ENCODE measurements at regions not wholly inside any gene's neighbourhood (a gene's known extent, or its start where the extent isn't known, plus 50 kb on each side); places are given as distances from the start of the nearest gene placed in this dataset.
"Not testable (repeated sequence)": the region's sequence is repeated elsewhere in the genome, so short reads cannot be mapped to it uniquely, and the experiment has no call there.

- no peak for DNase-seq
Observed at GRCh38 chr7:153224890-153225289, 465.3 kb downstream of the ACTR3B start.

GRCh38 chr7:153245136-153245535 lies 485.6 kb downstream of the ACTR3B start:
- DNase-seq = not testable (repeated sequence)

GRCh38 chr7:153245809-153246208 lies 486.3 kb downstream of the ACTR3B start:
- DNase-seq = no peak

GRCh38 chr7:153247926-153248325 lies 488.4 kb downstream of the ACTR3B start:
- no peak for DNase-seq

- no peak for DNase-seq
Observed at GRCh38 chr7:153258686-153259085, 499.1 kb downstream of the ACTR3B start.

GRCh38 chr7:153276394-153276793 lies 516.8 kb downstream of the ACTR3B start:
- DNase-seq = no peak

- DNase-seq = no peak
Observed at GRCh38 chr7:153286763-153287162, 527.2 kb downstream of the ACTR3B start.

- DNase-seq = no peak
Observed at GRCh38 chr7:153290066-153290465, 530.5 kb downstream of the ACTR3B start.

- DNase-seq = no peak
Observed at GRCh38 chr7:153297141-153297540, 537.6 kb downstream of the ACTR3B start.

- no peak for DNase-seq
Observed at GRCh38 chr7:153301936-153302335, 542.4 kb downstream of the ACTR3B start.

GRCh38 chr7:153320005-153320404 lies 560.5 kb downstream of the ACTR3B start:
- DNase-seq = no peak

- DNase-seq = no peak
Observed at GRCh38 chr7:153320681-153321080, 561.1 kb downstream of the ACTR3B start.

- DNase-seq = no peak
Observed at GRCh38 chr7:153322991-153323390, 563.4 kb downstream of the ACTR3B start.

- DNase-seq = no peak
Observed at GRCh38 chr7:153324094-153324493, 564.5 kb downstream of the ACTR3B start.

- DNase-seq = no peak
Observed at GRCh38 chr7:153327683-153328082, 568.1 kb downstream of the ACTR3B start.

- DNase-seq = no peak
Observed at GRCh38 chr7:153331427-153331826, 571.9 kb downstream of the ACTR3B start.

- no peak for DNase-seq
Observed at GRCh38 chr7:153354071-153354470, 594.5 kb downstream of the ACTR3B start.

- no peak for DNase-seq
Observed at GRCh38 chr7:153370092-153370491, 610.5 kb downstream of the ACTR3B start.

- no peak for DNase-seq
Observed at GRCh38 chr7:153380636-153381035, 621.1 kb downstream of the ACTR3B start.

- peak; percentile 61 for DNase-seq
Observed at GRCh38 chr7:153381275-153382040, 621.9 kb downstream of the ACTR3B start.

GRCh38 chr7:153382641-153383101 lies 623.1 kb downstream of the ACTR3B start:
- DNase-seq = no peak

- no peak for DNase-seq
Observed at GRCh38 chr7:153383781-153384180, 624.2 kb downstream of the ACTR3B start.

- no peak for DNase-seq
Observed at GRCh38 chr7:153385502-153385901, 626.0 kb downstream of the ACTR3B start.

- DNase-seq = no peak
Observed at GRCh38 chr7:153386556-153386955, 627.0 kb downstream of the ACTR3B start.

- no peak for DNase-seq
Observed at GRCh38 chr7:153388611-153389010, 629.1 kb downstream of the ACTR3B start.

Data from right kidney (tissue), 1 donor.